Cardiac septum (tissue), 1 donor: ENCODE measurements at regions not wholly inside any gene's neighbourhood (a gene's known extent, or its start where the extent isn't known, plus 50 kb on each side); places are given as distances from the start of the nearest gene placed in this dataset.
"Not testable (repeated sequence)": the region's sequence is repeated elsewhere in the genome, so short reads cannot be mapped to it uniquely, and the experiment has no call there.

ENCODE experiments used
- DNase-seq: peaks from one replicate; pipeline ENCODE4 v3.0.0-alpha.2; 2020; ENCODE audit warnings: low spot score
- intact Hi-C: fragments of 100-400 bp; cut with DNase I; formaldehyde crosslinking; loops from one replicate; pipeline ENCODE4 v1.14.0; 2022
- donor health status: DM: no; HTN: no; CAD: no.

GRCh38 chr4:171229354-171229753, 583.9 kb upstream of the GALNTL6 start:
- DNase-seq, intact Hi-C loops: not testable (repeated sequence)

GRCh38 chr4:171221181-171221580, 592.0 kb upstream of the GALNTL6 start:
- no peak for DNase-seq
- intact Hi-C loops = no loop called here

GRCh38 chr4:171203425-171203824, 609.8 kb upstream of the GALNTL6 start:
- intact Hi-C loops = no loop called here
- DNase-seq = no peak

GRCh38 chr4:171202908-171203307, 610.3 kb upstream of the GALNTL6 start:
- intact Hi-C loops = no loop called here
- DNase-seq = no peak

GRCh38 chr4:171186700-171187099, 626.5 kb upstream of the GALNTL6 start:
- intact Hi-C loops = no loop called here
- no peak for DNase-seq

GRCh38 chr4:171181090-171181489, 632.1 kb upstream of the GALNTL6 start:
- DNase-seq = no peak
- intact Hi-C loops = no loop called here

GRCh38 chr4:171170671-171171070, 642.5 kb upstream of the GALNTL6 start:
- no peak for DNase-seq
- intact Hi-C loops = no loop called here

- intact Hi-C loops = no loop called here
- no peak for DNase-seq
Measured at GRCh38 chr4:171169396-171169795, 643.8 kb upstream of the GALNTL6 start.

- intact Hi-C loops = no loop called here
- no peak for DNase-seq
Measured at GRCh38 chr4:171162478-171162877, 650.7 kb upstream of the GALNTL6 start.

- intact Hi-C loops = no loop called here
- DNase-seq = no peak
Measured at GRCh38 chr4:171157462-171158082, 655.6 kb upstream of the GALNTL6 start.

- intact Hi-C loops = no loop called here
- DNase-seq = no peak
Measured at GRCh38 chr4:171142639-171143038, 670.6 kb upstream of the GALNTL6 start.

- intact Hi-C loops = no loop called here
Measured at GRCh38 chr4:171142045-171142444, 671.2 kb upstream of the GALNTL6 start.

GRCh38 chr4:171130256-171130801, 682.9 kb upstream of the GALNTL6 start:
- intact Hi-C loops = no loop called here
- DNase-seq = no peak

More at GRCh38 chr4:171142045-171142444, 671.2 kb upstream of the GALNTL6 start:
- DNase-seq = no peak

- DNase-seq = no peak
- intact Hi-C loops = no loop called here
Measured at GRCh38 chr4:171118091-171118490, 695.1 kb upstream of the GALNTL6 start.

GRCh38 chr4:171117457-171117856, 695.7 kb upstream of the GALNTL6 start:
- DNase-seq = no peak
- intact Hi-C loops = no loop called here

GRCh38 chr4:171101845-171102244, 711.4 kb upstream of the GALNTL6 start:
- DNase-seq = no peak
- intact Hi-C loops = no loop called here

- DNase-seq = no peak
- intact Hi-C loops = no loop called here
Measured at GRCh38 chr4:171087089-171087488, 726.1 kb upstream of the GALNTL6 start.

GRCh38 chr4:171067422-171067821, 745.8 kb upstream of the GALNTL6 start:
- intact Hi-C loops = no loop called here
- DNase-seq = no peak

- DNase-seq = no peak
- intact Hi-C loops = no loop called here
Measured at GRCh38 chr4:171049380-171049779, 763.8 kb upstream of the GALNTL6 start.

- no peak for DNase-seq
- intact Hi-C loops = no loop called here
Measured at GRCh38 chr4:171042989-171043524, 770.1 kb upstream of the GALNTL6 start.

- intact Hi-C loops = no loop called here
- DNase-seq = no peak
Measured at GRCh38 chr4:171035909-171036308, 777.3 kb upstream of the GALNTL6 start.

GRCh38 chr4:171031338-171031737, 781.9 kb upstream of the GALNTL6 start:
- no peak for DNase-seq
- intact Hi-C loops = no loop called here
